Breast epithelium (tissue), 3 donors: ENCODE measurements at regions not wholly inside any gene's neighbourhood (a gene's known extent, or its start where the extent isn't known, plus 50 kb on each side); places are given as distances from the start of the nearest gene placed in this dataset.

Experiments used
- POLR2A ChIP-seq: fragments of 450-650 bp; IDR thresholded peaks from one replicate; pipeline ENCODE4 v1.6.1; 2016; ENCODE audit warnings: antibody characterized with exemption, mild to moderate bottlenecking, moderate library complexity
- TF ChIP-seq, protein P1 (sequence below), 3 donors: fragments of 450-650 bp; IDR thresholded peaks; one replicate each; pipeline ENCODE4 v1.5.1; 2016 to 2017; ENCODE audit warnings: antibody characterized with exemption in 3 of 3, mild to moderate bottlenecking in 3 of 3, moderate library complexity in 3 of 3

DNA sequence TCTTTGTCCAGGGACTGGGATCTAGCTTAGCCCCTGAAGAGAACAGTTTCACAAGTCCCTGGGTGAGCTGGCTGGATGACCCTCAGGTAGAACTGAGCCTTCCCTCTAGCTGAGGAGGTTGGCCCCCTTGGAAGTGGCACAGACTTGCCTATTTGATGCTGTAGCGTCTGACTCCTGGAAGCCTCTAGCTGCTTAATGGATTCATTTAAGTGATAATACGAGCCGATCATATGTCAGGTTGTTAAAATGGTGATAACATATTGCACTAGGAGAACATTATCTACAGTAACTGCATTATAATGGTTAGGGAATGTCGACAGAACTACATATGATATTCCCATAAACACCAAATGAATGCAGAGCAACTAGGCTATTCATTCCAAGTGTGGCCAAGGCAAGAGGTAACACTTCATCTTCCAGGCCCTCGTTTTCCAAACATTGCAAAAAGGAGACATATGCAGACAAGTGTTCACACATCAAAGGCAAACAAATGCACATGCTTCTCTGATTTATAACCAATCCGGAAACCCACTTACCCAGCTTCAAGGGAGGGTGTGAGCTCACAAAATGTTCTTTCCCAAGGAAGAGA is 340.1 kb upstream of the PLXNA2 start:
- TF ChIP-seq, protein P1, sequence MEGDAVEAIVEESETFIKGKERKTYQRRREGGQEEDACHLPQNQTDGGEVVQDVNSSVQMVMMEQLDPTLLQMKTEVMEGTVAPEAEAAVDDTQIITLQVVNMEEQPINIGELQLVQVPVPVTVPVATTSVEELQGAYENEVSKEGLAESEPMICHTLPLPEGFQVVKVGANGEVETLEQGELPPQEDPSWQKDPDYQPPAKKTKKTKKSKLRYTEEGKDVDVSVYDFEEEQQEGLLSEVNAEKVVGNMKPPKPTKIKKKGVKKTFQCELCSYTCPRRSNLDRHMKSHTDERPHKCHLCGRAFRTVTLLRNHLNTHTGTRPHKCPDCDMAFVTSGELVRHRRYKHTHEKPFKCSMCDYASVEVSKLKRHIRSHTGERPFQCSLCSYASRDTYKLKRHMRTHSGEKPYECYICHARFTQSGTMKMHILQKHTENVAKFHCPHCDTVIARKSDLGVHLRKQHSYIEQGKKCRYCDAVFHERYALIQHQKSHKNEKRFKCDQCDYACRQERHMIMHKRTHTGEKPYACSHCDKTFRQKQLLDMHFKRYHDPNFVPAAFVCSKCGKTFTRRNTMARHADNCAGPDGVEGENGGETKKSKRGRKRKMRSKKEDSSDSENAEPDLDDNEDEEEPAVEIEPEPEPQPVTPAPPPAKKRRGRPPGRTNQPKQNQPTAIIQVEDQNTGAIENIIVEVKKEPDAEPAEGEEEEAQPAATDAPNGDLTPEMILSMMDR (IDR thresholded peaks at IDR 0.05): no peak
- no peak for TF ChIP-seq POLR2A
